Motor neuron (in vitro differentiated cells): ENCODE measurements at regions not wholly inside any gene's neighbourhood (a gene's known extent, or its start where the extent isn't known, plus 50 kb on each side); places are given as distances from the start of the nearest gene placed in this dataset.

ENCODE experiments used
- ATAC-seq, 8 experiments: fragments of 200-7000 bp; cut with Tn5 transposase; replicated peaks in 6 of 8; 2 replicates each; pipeline ENCODE4 v1.8.0; 2021; ENCODE audit warnings: mild to moderate bottlenecking in 8 of 8, moderate library complexity in 8 of 8
- H3K27ac ChIP-seq, 2 donors: fragments of 250-450 bp; sonication (Bioruptor Pico); 2 replicates each; pipeline ENCODE4 v1.9.0; 2021; ENCODE audit warnings: antibody characterized with exemption in 2 of 2, mild to moderate bottlenecking in 2 of 2, moderate library complexity in 1 of 2
- H3K4me1 ChIP-seq, 2 donors: fragments of 250-450 bp; sonication (Bioruptor Pico); replicated peaks in 1 of 2; 2 replicates each; pipeline ENCODE4 v1.6.1; 2021; ENCODE audit warnings: antibody characterized with exemption in 2 of 2, mild to moderate bottlenecking in 2 of 2, moderate library complexity in 1 of 2
- H3K4me3 ChIP-seq, 5 donors: fragments of 250-450 bp; sonication (Bioruptor Pico); 2 replicates each; pipeline ENCODE4 v1.9.0; 2021; ENCODE audit warnings: antibody characterized with exemption in 5 of 5, mild to moderate bottlenecking in 5 of 5, moderate library complexity in 4 of 5
- WGBS, 10 experiments: fragments of 450-650 bp; shearing (Covaris generic); methylation state at CpG; one replicate each; pipeline ENCODE4 v1.0.0; 2022; 5-methylcytosine and 5-hydroxymethylcytosine counted together
- in situ Hi-C, 9 experiments: fragments of 400-800 bp; cut with MboI; loops; one replicate each; pipeline ENCODE4 v1.15.0; 2021; ENCODE audit warnings: low sequenced_read_pairs in 9 of 9, low pct_unique_long_range_greater_than_20kb in 2 of 9; ENCODE audit not compliant: unreplicated experiment in 9 of 9

DNA sequence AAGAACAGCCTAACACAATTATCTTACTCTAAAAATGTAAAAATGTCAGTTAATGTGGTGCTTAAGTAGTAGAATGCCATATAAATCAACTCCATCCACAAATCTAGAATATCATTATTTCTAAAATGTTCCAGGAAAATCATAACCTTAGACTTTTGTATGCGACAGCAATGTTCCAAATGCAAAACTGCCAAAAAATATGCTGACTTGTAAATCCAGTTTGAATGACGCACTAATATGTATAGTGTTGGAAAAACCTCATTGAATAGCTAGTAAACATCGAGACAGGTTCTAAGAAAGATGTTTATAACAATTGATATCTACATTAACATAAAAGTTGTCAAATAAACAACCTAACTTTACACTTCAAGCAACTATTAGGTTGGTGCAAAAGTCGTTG, 469.1 kb upstream of the PRICKLE1 start:
- 61 to 100% (median 93%) methylated on average over 1 to 4 of the region's 4 CpGs; no CpG with 5 or more reads in 1 of the 10 experiments for WGBS, 10 experiments
- Histone ChIP-seq H3K4me1 (peaks cover 2 to 23% of the 10 kb centered on the region in 2 donors), H3K27ac (no peak overlapping the region), H3K4me3 (no peak overlapping the region)
- in situ Hi-C loops: no loop called here
- no peak for ATAC-seq

DNA sequence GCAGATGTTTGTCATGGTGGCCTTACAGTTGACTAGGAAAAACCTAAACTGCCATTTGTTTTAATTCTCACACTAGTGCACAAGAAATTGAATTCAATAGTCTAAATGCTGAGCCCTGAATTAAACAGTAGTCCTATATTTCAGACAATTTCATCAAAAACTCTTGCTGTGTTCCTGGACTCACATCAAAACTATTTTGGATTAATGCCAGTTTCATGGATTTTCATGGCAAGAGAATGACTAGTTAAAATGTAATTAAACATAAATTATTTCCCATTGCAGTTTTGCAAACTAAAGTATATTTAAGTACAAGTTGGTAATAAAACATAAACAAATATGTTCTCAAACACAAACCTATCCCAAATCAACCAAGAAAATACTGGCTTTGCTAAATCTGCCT, 468.0 kb upstream of the PRICKLE1 start:
- ATAC-seq: no peak
- H3K27ac ChIP-seq: no peak overlapping the region
- in situ Hi-C loops: no loop called here
- H3K4me3 ChIP-seq: no peak overlapping the region
- peaks cover 3 to 27% of the 10 kb centered on the region in 2 donors for H3K4me1 ChIP-seq

DNA sequence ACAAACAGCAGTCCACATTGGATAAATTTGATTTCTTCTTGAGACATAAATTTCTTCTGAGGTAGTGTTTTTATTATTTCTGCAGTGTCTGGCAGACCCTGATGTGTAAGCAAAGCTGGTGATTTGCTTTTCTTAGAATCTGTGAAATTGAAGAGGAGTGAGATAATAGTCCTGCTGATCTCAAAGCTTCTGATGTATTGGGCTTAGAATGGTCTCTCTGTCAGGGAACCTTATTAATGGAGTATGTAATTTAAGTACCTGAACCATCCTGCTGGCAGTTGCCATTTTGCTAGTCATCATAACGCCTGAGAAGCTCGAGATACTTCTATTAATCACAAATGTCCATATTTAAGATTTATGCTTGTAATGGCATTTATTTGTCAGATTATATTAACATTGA, 464.5 kb upstream of the PRICKLE1 start:
- ATAC-seq: peak in 5 of 8 experiments; percentile 35 to 67 (median 52)
- H3K27ac ChIP-seq: no peak overlapping the region
- no peak overlapping the region for H3K4me3 ChIP-seq
- WGBS, 10 experiments: 31 to 60% (median 50%) methylated on average over 1 to 2 of the region's 2 CpGs; no CpG with 5 or more reads in 3 of the 10 experiments
- in situ Hi-C loops: no loop called here
- peaks cover 4 to 25% of the 10 kb centered on the region in 2 donors for H3K4me1 ChIP-seq

DNA sequence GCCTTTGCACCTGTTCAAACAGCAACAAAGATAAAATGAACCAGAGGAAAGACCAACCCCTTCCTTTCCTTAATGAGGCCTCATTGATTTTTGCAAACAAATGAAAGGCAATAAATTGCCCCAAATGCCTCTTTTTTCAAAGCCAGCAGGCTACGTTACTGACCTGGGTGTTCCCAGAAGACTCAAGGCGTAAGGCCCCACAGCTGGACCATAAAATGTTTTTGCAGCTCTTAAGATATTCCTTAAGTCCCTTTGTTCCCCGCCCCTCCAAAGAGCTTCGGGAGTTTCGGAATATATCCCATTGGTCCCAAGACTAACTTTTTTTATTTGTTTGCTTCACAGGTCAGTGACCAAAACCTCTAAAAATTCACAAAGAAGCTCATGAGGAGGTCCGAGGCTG, 462.9 kb upstream of the PRICKLE1 start:
- in situ Hi-C loops: no loop called here

DNA sequence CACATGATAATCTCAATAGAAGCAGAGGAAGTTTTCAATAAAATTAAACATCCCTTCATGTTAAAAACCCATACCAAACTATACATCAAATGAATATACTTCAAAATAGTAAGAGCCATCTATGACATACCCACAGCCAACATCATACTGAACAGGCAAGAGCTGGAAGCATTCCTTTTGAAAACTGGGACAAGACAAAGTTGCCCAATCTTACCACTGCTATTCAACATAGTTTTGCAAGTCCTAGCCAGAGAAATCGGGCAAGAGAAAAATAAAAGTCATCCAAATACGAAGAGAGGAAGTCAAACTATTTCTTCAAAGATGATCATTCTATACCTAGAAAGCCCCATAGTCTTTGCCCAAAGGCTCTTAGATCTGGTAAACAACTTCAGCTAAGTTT, 454.7 kb upstream of the PRICKLE1 start:
- H3K4me1 ChIP-seq: no peaks in the 10 kb centered on the region

More for the DNA sequence above, 462.9 kb upstream of the PRICKLE1 start:
- 22 to 100% (median 64%) methylated on average over 1 to 6 of the region's 6 CpGs; no CpG with 5 or more reads in 1 of the 10 experiments for WGBS, 10 experiments
- Histone ChIP-seq H3K4me3 (no peak overlapping the region), H3K4me1 (peaks cover 4 to 25% of the 10 kb centered on the region in 2 donors), H3K27ac (no peak overlapping the region)
- no peak for ATAC-seq

DNA sequence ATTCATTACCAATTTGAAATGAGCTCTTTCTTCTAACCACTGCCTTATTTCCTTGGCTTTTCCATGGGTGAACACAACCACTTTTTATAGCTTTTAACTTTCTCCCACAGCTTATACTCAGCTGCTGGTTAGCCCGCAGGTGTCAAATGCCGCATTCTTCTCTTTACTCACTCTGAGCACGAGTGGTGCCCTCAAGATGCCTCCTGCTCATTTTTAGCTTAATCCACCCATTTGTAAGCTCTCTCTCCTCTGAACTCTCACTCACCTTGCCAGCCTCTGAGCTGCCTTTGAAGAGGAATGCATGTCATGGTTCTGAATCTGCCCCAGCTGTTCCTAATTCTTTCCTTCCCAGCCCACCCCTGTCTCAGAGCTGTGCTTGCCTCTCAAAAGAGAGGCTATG, 449.4 kb upstream of the PRICKLE1 start:
- in situ Hi-C loops: no loop called here
- peak in 1 of 8 experiments; percentile 19 for ATAC-seq
- H3K4me1 ChIP-seq: no peaks in the 10 kb centered on the region
- no peak overlapping the region for H3K4me3 ChIP-seq
- 60 to 100% (median 81%) methylated on average over 1 of the region's 3 CpGs; no CpG with 5 or more reads in 6 of the 10 experiments for WGBS, 10 experiments
- no peak overlapping the region for H3K27ac ChIP-seq

More for the DNA sequence above, 454.7 kb upstream of the PRICKLE1 start:
- ATAC-seq: no peak
- 6 to 100% (median 70%) methylated on average over 1 to 2 of the region's 2 CpGs; no CpG with 5 or more reads in 2 of the 10 experiments for WGBS, 10 experiments
- no peak overlapping the region for H3K27ac ChIP-seq
- in situ Hi-C loops: no loop called here
- H3K4me3 ChIP-seq: no peak overlapping the region

DNA sequence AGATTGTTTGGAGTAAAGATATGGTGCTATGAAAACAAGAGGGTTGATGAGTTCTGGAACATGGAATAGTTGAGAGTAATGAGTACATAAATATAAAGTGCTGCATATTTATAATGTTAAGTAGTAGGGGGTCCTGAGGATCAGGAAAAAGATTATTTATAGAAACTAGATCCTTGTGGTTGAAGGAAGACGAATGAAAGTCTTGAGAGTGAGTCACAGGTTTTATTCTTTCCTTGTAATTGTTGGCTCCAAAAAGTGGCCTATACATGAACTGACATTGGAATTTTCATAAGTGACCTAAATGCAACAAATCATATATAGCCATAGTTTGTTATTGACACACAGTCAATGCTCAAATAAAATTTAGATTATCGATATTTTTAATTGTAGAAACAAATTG, 440.4 kb upstream of the PRICKLE1 start:
- Histone ChIP-seq H3K4me1 (no peaks in the 10 kb centered on the region), H3K4me3 (no peak overlapping the region), H3K27ac (no peak overlapping the region)
- no peak for ATAC-seq
- WGBS, 10 experiments: 38 to 100% (median 90%) methylated on average over 1 to 2 of the region's 2 CpGs
- in situ Hi-C loops: no loop called here

DNA sequence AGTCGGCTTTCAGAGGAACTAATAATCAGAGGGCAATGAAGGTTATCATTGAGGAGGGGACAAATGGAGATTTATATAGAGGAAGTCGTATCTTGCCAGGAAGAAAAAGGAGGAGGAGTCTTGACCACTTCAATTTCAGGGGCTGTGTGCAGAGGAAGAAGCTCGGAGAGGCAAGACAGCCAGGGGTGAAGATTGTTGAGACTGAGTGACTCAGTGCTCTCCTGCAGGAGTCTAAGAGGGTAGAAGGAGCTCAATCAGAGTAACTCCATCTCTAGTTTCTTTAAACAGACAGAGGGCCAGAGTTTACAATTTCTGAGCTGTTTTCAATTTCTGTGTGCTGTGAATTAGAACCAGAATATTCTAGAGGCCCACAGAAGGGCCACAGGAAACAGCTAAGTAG, 439.3 kb upstream of the PRICKLE1 start:
- Histone ChIP-seq H3K4me1 (no peaks in the 10 kb centered on the region), H3K27ac (no peak overlapping the region), H3K4me3 (no peak overlapping the region)
- in situ Hi-C loops: no loop called here
- no peak for ATAC-seq
- WGBS, 10 experiments: 16 to 100% (median 82%) methylated on average over 1 to 3 of the region's 3 CpGs; no CpG with 5 or more reads in 1 of the 10 experiments

DNA sequence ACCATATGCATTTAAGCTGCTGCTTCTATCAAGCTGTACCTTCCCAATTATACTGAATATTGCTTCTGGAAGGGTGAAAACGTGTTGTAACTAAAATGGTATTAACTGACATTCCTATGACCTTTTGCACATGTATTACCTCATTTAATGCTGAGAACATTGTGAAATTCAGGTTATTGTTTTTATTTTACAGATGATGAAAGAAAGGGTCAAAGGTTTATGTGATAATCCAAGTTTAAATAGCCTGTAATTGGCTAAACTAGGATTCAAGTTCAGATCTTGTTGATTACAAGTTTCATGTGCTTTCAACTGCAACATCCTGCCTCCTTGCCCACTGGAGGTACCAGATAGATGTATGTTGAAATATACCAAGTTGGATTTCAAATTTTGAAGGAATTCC, 433.3 kb upstream of the PRICKLE1 start:
- ATAC-seq: no peak

DNA sequence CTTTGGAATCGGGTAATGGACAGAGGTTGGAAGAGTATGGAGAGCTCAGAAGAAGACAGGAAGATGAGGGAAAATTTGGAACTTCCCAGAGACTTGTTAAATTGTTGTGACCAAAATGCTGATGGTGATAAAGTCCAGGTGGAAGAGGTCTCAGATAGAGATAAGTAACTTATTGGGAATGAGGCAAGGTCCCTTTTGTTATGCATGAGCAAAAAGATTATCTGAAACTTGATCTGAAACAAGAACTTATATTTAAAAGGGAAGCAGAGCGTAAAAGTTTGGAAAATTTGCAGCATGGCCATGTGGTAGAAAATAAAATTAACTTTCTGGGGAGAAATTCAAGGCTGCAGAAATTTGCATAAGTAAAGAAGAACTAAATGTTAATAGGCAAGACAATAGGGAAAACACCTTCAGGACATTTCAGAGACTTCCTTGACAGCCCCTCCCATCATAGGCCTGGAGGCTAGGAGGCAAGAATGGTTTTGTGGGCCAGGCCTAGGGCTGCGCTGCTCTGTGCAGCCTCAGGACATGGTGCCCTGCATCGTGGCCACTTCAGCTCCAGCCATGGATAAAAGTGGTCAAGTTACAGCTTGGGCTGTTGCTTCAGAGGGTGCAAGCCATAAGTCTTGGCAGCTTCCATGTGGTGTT, 425.7 kb upstream of the PRICKLE1 start:
- Histone ChIP-seq H3K27ac (no peak overlapping the region), H3K4me3 (no peak overlapping the region), H3K4me1 (no peaks in the 10 kb centered on the region)
- 45 to 100% (median 83%) methylated on average over 1 to 4 of the region's 4 CpGs for WGBS, 10 experiments
- peak in 1 of 8 experiments; percentile 60 for ATAC-seq
- in situ Hi-C loops: no loop called here

More for the DNA sequence above, 433.3 kb upstream of the PRICKLE1 start:
- WGBS, 10 experiments: 13 to 100% (median 60%) methylated on average over 1 of the region's 1 CpG; no CpG with 5 or more reads in 1 of the 10 experiments
- H3K4me3 ChIP-seq: no peak overlapping the region
- H3K4me1 ChIP-seq: no peaks in the 10 kb centered on the region
- in situ Hi-C loops: no loop called here
- no peak overlapping the region for H3K27ac ChIP-seq

DNA sequence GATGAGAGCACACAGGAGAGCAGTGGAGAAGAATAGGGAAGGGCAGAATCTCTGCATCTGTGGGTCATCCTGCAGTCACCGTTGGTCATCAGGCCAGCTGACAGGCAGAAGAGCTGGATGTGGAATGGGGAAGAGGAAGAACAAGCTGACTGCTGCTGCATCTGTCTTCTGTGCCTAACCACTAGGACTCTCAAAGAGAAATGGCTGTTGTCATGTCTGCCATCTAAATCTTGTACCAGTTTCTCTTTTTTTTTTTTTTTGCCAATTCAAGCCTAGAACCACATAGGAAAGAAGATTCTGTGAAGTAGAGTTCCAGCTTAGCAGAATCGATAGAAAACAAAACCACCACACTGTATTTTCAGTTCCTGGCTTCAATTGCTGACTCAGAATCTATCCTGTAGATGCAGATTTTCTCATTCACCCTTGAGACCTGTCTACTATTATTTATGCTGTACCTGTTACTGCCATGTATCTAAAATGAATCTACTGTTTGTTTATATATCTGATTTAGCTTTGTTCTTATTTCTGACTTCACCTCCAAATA, 421.9 kb upstream of the PRICKLE1 start:
- Histone ChIP-seq H3K27ac (no peak overlapping the region), H3K4me3 (no peak overlapping the region), H3K4me1 (no peaks in the 10 kb centered on the region)
- ATAC-seq: peak in 1 of 8 experiments; percentile 48
- WGBS, 10 experiments: 0 to 100% (median 51%) methylated on average over 1 to 2 of the region's 2 CpGs; no CpG with 5 or more reads in 2 of the 10 experiments
- in situ Hi-C loops: no loop called here

DNA sequence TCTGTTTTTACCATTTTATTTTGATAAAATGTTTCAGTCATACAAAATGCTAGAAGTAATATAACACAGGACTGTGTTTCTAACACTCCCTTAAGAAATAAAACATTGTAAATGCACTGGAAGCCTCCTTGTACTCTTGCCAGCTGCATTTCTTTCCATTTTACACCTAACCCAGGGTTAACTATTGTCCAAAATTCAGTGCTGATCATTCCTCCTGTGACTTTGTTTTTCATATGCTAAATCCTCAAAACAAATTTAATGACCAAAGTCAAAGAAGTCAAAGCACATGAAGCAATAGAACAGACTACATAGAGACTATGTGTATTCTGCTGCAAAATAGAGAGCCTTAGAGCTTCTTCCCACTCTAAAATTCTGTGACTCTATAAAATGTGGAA, 420.3 kb upstream of the PRICKLE1 start:
- no peak overlapping the region for H3K4me3 ChIP-seq
- H3K4me1 ChIP-seq: peaks cover 0 to 4% of the 10 kb centered on the region in 2 donors
- H3K27ac ChIP-seq: no peak overlapping the region
- ATAC-seq: peak in 3 of 8 experiments; percentile 22 to 31 (median 27)
- in situ Hi-C loops: no loop called here

DNA sequence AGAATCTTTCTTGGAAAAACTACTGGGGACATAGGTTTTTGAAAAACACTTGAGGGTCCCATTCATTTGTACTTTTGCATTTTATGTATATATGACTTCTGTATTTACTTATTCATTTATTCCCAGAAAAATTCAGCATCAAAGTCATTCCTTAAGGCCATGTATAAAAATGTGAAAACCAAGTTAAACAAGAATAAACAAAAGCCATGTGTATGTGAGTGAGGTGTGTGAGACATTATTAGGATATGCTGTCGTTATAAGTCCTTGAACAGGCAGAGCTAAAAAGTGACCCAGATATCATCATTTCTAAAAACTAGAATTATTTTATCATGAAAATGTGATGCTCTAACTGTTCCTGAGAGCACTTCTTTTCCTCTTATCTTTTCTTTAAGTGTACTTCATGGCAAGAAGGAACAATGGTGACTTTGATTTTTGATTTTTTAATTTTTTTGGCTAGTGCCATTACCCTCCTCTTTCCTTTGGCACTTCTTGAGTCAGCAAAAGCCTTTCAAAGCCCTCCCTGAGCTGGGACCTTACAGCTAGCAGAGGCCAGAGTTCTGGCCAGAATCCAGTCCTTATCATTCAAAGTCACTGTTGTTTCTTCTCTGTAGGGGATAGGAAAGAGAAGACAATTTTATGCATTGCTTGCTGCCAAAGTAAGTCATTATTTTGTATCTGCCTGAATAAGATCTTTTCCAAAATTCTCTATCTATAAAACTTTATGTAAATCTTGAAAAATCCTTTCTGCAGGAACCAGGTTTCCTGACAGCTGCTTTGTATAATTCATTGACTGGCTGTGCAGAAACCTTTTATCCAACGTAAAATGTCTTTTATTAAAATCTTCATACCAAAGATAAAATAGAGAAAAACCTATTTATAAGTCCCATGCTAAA, 419.7 kb upstream of the PRICKLE1 start:
- 6 to 67% (median 26%) methylated on average over 1 to 2 of the region's 2 CpGs for WGBS, 10 experiments
- Histone ChIP-seq H3K27ac (no peak overlapping the region), H3K4me1 (peaks cover 0 to 4% of the 10 kb centered on the region in 2 donors), H3K4me3 (no peak overlapping the region)
- peak in 4 of 8 experiments; percentile 45 to 90 (median 68) for ATAC-seq
- in situ Hi-C loops: no loop called here
